HEK293 (cell line): ENCODE measurements at regions not wholly inside any gene's neighbourhood (a gene's known extent, or its start where the extent isn't known, plus 50 kb on each side); places are given as distances from the start of the nearest gene placed in this dataset.

ENCODE experiments used
- CTCF ChIA-PET: fragments of 350-600 bp; formaldehyde crosslinking; extraction: SDS; loops from one replicate; lab custom pipeline; 2021; ENCODE audit warnings: antibody characterized with exemption; lab: Yijun Ruan, JAX
- POLR2A ChIA-PET: fragments of 300-600 bp; formaldehyde crosslinking; extraction: SDS; loops from one replicate; lab custom pipeline; 2020; ENCODE audit warnings: antibody characterized with exemption, inconsistent platforms; lab: Yijun Ruan, JAX
- H3K27ac ChIP-seq: fragments of 200-500 bp; sonication (Bioruptor generic); 2 replicates; pipeline ENCODE4 v1.5.1; 2014; ENCODE audit warnings: low read depth, low read length, control low read depth, inconsistent platforms; ENCODE audit errors: extremely low read depth
- H3K36me3 ChIP-seq, 2 experiments: fragments of 200-500 bp in 1 of 2; sonication (Bioruptor generic) in 1 of 2; 1 replicate in 1 of 2; 2 replicates in 1 of 2; pipeline ENCODE4 v1.5.1; 2014 to 2017; ENCODE audit warnings: inconsistent platforms in 2 of 2, low read length in 2 of 2; ENCODE audit not compliant: control insufficient read depth in 2 of 2, insufficient read depth in 1 of 2
- H3K4me1 ChIP-seq: fragments of 200-500 bp; sonication (Bioruptor generic); 2 replicates; pipeline ENCODE4 v1.5.1; 2014; ENCODE audit warnings: mild to moderate bottlenecking, low read length, inconsistent platforms; ENCODE audit not compliant: control insufficient read depth, insufficient read depth
- H3K4me3 ChIP-seq: 2 replicates; pipeline ENCODE4 v1.5.1; 2011; ENCODE audit warnings: low read depth, mild to moderate bottlenecking, control low read depth, low read length, moderate library complexity
- H3K9me3 ChIP-seq: fragments of 200-500 bp; sonication (Bioruptor generic); 2 replicates; pipeline ENCODE4 v1.5.1; 2014; ENCODE audit warnings: low read depth, low read length, inconsistent platforms; ENCODE audit not compliant: control insufficient read depth, insufficient read depth
- EGR2 ChIP-seq: fragments of 450-650 bp; formaldehyde crosslinking; IDR thresholded peaks from 2 replicates; pipeline ENCODE4 v1.5.1; 2016; ENCODE audit warnings: low read depth, missing biosample characterization, missing genetic modification characterization
- KLF9 ChIP-seq: fragments of 450-650 bp; formaldehyde crosslinking; IDR thresholded peaks from 2 replicates; pipeline ENCODE4 v1.5.1; 2016; ENCODE audit warnings: missing biosample characterization, missing genetic modification characterization, low read depth
- PRDM1 ChIP-seq: fragments of 450-650 bp; formaldehyde crosslinking; IDR thresholded peaks from 2 replicates; pipeline ENCODE4; 2016; ENCODE audit warnings: missing biosample characterization, missing genetic modification characterization
- ZNF223 ChIP-seq: fragments of 450-650 bp; formaldehyde crosslinking; IDR thresholded peaks from 2 replicates; pipeline ENCODE4 v1.5.1; 2016; ENCODE audit warnings: missing biosample characterization, missing genetic modification characterization
- ZNF629 ChIP-seq: fragments of 450-650 bp; formaldehyde crosslinking; IDR thresholded peaks from 2 replicates; pipeline ENCODE4 v1.5.1; 2017; ENCODE audit warnings: missing biosample characterization, missing genetic modification characterization
- ZNF707 ChIP-seq: fragments of 450-650 bp; formaldehyde crosslinking; IDR thresholded peaks from 2 replicates; pipeline ENCODE4 v1.5.1; 2016; ENCODE audit warnings: missing biosample characterization, missing genetic modification characterization
- ZNF76 ChIP-seq: fragments of 450-650 bp; formaldehyde crosslinking; IDR thresholded peaks from 2 replicates; pipeline ENCODE4; 2016; ENCODE audit warnings: low read depth, missing biosample characterization, missing genetic modification characterization, borderline replicate concordance
- ZNF791 ChIP-seq: fragments of 450-650 bp; formaldehyde crosslinking; IDR thresholded peaks from 2 replicates; pipeline ENCODE4 v1.5.1; 2016; ENCODE audit warnings: missing biosample characterization, missing genetic modification characterization
- TF ChIP-seq, protein P1 (sequence below): fragments of 450-650 bp; formaldehyde crosslinking; IDR thresholded peaks from 2 replicates; pipeline ENCODE4 v1.5.1; 2016; ENCODE audit warnings: missing biosample characterization, missing genetic modification characterization, low read depth
- TF ChIP-seq, protein P2 (sequence below): fragments of 450-650 bp; formaldehyde crosslinking; IDR thresholded peaks from 2 replicates; pipeline ENCODE4 v1.5.0; 2017; ENCODE audit warnings: missing biosample characterization, missing genetic modification characterization, borderline replicate concordance
- TF ChIP-seq, protein P3 (sequence below): fragments of 450-650 bp; formaldehyde crosslinking; IDR thresholded peaks from 2 replicates; pipeline ENCODE4 v1.5.1; 2016; ENCODE audit warnings: missing biosample characterization, missing genetic modification characterization, low read depth
- TF ChIP-seq, protein P4 (sequence below): fragments of 450-650 bp; formaldehyde crosslinking; IDR thresholded peaks from 2 replicates; pipeline ENCODE4 v1.5.1; 2016; ENCODE audit warnings: missing biosample characterization, missing genetic modification characterization
- TF ChIP-seq, protein P5 (sequence below): fragments of 450-650 bp; IDR thresholded peaks from 2 replicates; pipeline ENCODE4 v1.5.1; 2018; ENCODE audit warnings: missing biosample characterization, missing genetic modification characterization
- TF ChIP-seq, protein P6 (sequence below): fragments of 450-650 bp; formaldehyde crosslinking; IDR thresholded peaks from 2 replicates; pipeline ENCODE4 v1.5.1; 2016; ENCODE audit warnings: missing biosample characterization, missing genetic modification characterization
- TF ChIP-seq, protein P7 (sequence below): fragments of 450-650 bp; formaldehyde crosslinking; optimal IDR thresholded peaks from 2 replicates; pipeline ENCODE3; 2016; ENCODE audit warnings: missing biosample characterization, mild to moderate bottlenecking, missing genetic modification characterization

DNA sequence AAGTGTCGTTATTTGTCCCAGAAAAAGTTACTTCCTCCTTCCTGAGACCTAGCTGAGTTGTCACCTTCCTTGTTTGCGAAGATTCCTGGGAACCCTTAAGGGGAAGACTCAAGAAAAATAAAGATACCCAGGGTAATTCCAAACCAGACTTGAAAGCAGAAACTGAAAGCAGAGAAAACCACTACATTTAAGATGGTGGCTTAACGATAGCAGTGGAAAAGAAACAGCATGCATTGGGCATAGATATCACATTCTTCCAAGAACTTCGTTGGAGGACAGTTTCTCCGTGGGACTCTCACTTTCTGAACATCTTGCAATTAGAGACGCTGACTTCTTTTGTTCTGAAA, 89.1 kb downstream of the FAM76B start (continued):
- TF ChIP-seq, protein P1, sequence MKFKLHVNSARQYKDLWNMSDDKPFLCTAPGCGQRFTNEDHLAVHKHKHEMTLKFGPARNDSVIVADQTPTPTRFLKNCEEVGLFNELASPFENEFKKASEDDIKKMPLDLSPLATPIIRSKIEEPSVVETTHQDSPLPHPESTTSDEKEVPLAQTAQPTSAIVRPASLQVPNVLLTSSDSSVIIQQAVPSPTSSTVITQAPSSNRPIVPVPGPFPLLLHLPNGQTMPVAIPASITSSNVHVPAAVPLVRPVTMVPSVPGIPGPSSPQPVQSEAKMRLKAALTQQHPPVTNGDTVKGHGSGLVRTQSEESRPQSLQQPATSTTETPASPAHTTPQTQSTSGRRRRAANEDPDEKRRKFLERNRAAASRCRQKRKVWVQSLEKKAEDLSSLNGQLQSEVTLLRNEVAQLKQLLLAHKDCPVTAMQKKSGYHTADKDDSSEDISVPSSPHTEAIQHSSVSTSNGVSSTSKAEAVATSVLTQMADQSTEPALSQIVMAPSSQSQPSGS (tag by site-specific recombination) = no peak

DNA sequence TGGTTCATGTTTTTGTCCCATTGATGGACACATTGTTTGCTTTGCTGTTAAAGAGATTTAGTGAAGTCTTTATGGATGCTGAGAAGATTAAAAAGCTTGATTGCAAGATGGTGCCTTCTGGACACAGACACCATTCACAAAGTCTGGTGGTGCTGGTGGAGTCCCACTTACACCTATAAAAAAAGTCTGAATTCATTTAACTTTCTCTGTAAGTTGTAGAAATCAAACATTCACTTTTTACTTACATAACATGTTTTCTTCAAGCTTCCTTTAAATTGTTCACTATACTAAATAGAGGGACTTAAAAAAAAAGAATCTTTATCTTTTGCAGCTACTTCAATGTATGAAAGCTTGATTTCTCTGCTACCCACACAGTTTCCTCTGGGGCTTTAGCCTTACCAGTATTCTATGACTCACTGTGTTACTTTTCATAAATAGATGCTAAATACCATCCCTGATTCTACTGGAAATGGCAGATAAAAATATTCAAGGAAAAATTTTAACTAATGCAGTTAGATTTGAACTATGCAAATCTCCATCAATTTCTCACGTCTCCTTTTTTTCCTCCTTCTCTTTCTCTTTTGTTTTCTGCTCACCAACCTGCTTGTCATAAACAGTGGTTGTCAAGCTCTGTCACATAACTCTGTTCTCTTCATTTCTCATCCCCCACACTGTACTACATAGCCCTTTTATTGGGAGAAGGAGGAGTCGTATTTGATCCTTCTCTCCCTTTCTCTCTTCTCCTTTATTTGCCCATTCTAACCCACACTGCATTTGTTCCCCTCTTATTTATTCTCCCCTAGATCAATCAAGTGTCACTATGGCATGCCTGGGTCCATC, 89.7 kb downstream of the FAM76B start:
- CTCF ChIA-PET = interaction anchor here (0.6 to 0.8 kb wide), 2 partner anchors 440 to 542 kb away, joined by 3 read pairs; no protein-coding TSS in a partner anchor
- POLR2A ChIA-PET = no interaction called here
- Histone ChIP-seq H3K4me3 (no peak overlapping the region), H3K9me3 (no peaks in the 10 kb centered on the region), H3K4me1 (no peaks in the 10 kb centered on the region), H3K27ac (no peak overlapping the region), H3K36me3 (no peaks in the 10 kb centered on the region)
- TF ChIP-seq ZNF629 (no peak), ZNF791 (tag by site-specific recombination) (no peak), ZNF707 (tag by site-specific recombination) (no peak), KLF9 (no peak), ZNF76 (tag by site-specific recombination) (no peak), ZNF223 (no peak), EGR2 (tag by site-specific recombination) (no peak), PRDM1 (no peak)
- TF ChIP-seq, protein P2, sequence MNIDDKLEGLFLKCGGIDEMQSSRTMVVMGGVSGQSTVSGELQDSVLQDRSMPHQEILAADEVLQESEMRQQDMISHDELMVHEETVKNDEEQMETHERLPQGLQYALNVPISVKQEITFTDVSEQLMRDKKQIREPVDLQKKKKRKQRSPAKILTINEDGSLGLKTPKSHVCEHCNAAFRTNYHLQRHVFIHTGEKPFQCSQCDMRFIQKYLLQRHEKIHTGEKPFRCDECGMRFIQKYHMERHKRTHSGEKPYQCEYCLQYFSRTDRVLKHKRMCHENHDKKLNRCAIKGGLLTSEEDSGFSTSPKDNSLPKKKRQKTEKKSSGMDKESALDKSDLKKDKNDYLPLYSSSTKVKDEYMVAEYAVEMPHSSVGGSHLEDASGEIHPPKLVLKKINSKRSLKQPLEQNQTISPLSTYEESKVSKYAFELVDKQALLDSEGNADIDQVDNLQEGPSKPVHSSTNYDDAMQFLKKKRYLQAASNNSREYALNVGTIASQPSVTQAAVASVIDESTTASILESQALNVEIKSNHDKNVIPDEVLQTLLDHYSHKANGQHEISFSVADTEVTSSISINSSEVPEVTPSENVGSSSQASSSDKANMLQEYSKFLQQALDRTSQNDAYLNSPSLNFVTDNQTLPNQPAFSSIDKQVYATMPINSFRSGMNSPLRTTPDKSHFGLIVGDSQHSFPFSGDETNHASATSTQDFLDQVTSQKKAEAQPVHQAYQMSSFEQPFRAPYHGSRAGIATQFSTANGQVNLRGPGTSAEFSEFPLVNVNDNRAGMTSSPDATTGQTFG = no peak
- TF ChIP-seq, protein P3, sequence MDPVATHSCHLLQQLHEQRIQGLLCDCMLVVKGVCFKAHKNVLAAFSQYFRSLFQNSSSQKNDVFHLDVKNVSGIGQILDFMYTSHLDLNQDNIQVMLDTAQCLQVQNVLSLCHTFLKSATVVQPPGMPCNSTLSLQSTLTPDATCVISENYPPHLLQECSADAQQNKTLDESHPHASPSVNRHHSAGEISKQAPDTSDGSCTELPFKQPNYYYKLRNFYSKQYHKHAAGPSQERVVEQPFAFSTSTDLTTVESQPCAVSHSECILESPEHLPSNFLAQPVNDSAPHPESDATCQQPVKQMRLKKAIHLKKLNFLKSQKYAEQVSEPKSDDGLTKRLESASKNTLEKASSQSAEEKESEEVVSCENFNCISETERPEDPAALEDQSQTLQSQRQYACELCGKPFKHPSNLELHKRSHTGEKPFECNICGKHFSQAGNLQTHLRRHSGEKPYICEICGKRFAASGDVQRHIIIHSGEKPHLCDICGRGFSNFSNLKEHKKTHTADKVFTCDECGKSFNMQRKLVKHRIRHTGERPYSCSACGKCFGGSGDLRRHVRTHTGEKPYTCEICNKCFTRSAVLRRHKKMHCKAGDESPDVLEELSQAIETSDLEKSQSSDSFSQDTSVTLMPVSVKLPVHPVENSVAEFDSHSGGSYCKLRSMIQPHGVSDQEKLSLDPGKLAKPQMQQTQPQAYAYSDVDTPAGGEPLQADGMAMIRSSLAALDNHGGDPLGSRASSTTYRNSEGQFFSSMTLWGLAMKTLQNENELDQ (tag by site-specific recombination) = no peak
- TF ChIP-seq, protein P4, sequence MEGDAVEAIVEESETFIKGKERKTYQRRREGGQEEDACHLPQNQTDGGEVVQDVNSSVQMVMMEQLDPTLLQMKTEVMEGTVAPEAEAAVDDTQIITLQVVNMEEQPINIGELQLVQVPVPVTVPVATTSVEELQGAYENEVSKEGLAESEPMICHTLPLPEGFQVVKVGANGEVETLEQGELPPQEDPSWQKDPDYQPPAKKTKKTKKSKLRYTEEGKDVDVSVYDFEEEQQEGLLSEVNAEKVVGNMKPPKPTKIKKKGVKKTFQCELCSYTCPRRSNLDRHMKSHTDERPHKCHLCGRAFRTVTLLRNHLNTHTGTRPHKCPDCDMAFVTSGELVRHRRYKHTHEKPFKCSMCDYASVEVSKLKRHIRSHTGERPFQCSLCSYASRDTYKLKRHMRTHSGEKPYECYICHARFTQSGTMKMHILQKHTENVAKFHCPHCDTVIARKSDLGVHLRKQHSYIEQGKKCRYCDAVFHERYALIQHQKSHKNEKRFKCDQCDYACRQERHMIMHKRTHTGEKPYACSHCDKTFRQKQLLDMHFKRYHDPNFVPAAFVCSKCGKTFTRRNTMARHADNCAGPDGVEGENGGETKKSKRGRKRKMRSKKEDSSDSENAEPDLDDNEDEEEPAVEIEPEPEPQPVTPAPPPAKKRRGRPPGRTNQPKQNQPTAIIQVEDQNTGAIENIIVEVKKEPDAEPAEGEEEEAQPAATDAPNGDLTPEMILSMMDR (tag by site-specific recombination) = no peak
- TF ChIP-seq, protein P5, sequence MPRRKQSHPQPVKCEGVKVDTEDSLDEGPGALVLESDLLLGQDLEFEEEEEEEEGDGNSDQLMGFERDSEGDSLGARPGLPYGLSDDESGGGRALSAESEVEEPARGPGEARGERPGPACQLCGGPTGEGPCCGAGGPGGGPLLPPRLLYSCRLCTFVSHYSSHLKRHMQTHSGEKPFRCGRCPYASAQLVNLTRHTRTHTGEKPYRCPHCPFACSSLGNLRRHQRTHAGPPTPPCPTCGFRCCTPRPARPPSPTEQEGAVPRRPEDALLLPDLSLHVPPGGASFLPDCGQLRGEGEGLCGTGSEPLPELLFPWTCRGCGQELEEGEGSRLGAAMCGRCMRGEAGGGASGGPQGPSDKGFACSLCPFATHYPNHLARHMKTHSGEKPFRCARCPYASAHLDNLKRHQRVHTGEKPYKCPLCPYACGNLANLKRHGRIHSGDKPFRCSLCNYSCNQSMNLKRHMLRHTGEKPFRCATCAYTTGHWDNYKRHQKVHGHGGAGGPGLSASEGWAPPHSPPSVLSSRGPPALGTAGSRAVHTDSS (tag by site-specific recombination) = no peak
- TF ChIP-seq, protein P6, sequence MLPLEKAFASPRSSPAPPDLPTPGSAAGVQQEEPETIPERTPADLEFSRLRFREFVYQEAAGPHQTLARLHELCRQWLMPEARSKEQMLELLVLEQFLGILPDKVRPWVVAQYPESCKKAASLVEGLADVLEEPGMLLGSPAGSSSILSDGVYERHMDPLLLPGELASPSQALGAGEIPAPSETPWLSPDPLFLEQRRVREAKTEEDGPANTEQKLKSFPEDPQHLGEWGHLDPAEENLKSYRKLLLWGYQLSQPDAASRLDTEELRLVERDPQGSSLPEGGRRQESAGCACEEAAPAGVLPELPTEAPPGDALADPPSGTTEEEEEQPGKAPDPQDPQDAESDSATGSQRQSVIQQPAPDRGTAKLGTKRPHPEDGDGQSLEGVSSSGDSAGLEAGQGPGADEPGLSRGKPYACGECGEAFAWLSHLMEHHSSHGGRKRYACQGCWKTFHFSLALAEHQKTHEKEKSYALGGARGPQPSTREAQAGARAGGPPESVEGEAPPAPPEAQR (tag by site-specific recombination) = no peak
- TF ChIP-seq, protein P7, sequence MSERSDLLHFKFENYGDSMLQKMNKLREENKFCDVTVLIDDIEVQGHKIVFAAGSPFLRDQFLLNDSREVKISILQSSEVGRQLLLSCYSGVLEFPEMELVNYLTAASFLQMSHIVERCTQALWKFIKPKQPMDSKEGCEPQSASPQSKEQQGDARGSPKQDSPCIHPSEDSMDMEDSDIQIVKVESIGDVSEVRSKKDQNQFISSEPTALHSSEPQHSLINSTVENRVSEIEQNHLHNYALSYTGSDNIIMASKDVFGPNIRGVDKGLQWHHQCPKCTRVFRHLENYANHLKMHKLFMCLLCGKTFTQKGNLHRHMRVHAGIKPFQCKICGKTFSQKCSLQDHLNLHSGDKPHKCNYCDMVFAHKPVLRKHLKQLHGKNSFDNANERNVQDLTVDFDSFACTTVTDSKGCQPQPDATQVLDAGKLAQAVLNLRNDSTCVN = no peak
